Ascending aorta (tissue), 2 donors: ENCODE measurements at regions not wholly inside any gene's neighbourhood (a gene's known extent, or its start where the extent isn't known, plus 50 kb on each side); places are given as distances from the start of the nearest gene placed in this dataset.

Experiments used
- DNase-seq, 2 donors: peaks; one replicate each; pipeline ENCODE4 v3.0.0-alpha.2; 2019; ENCODE audit warnings: low spot score in 2 of 2
- H3K27ac ChIP-seq, 2 donors: fragments of 200-600 bp; sonication (generic); one replicate each; pipeline ENCODE4 v1.5.1; 2016 to 2017; ENCODE audit warnings: mild to moderate bottlenecking in 1 of 2
- H3K27me3 ChIP-seq: fragments of 200-600 bp; sonication (generic); one replicate; pipeline ENCODE4 v1.5.1; 2017
- H3K36me3 ChIP-seq, 2 donors: fragments of 200-600 bp; sonication (generic); one replicate each; pipeline ENCODE4 v1.5.1; 2016
- H3K4me1 ChIP-seq, 2 donors: fragments of 200-600 bp; sonication (generic); one replicate each; pipeline ENCODE4 v1.5.1; 2016 to 2017; ENCODE audit warnings: mild to moderate bottlenecking in 1 of 2
- H3K4me3 ChIP-seq, 2 donors: fragments of 200-600 bp; sonication (generic); one replicate each; pipeline ENCODE4 v1.5.1; 2016 to 2017; ENCODE audit warnings: mild to moderate bottlenecking in 1 of 2
- H3K9me3 ChIP-seq, 2 donors: fragments of 200-600 bp; sonication (generic); one replicate each; pipeline ENCODE4 v1.5.1; 2016
- CTCF ChIP-seq, 3 experiments: fragments of 200-600 bp in 2 of 3; fragments of 450-650 bp in 1 of 3; sonication (generic) in 2 of 3; IDR thresholded peaks; one replicate each; pipeline ENCODE4 v1.5.1; 2016 to 2019; ENCODE audit warnings: antibody characterized with exemption in 3 of 3, mild to moderate bottlenecking in 1 of 3, moderate library complexity in 1 of 3
- intact Hi-C: fragments of 100-400 bp; cut with DNase I; formaldehyde crosslinking; loops from one replicate; pipeline ENCODE4 v1.15.1; 2023

GRCh38 chr7:41319581-41319980, 383.3 kb downstream of the INHBA start:
- no peak overlapping the region for H3K27ac ChIP-seq
- H3K4me1 ChIP-seq, result no peaks in the 10 kb centered on the region
- no peaks in the 10 kb centered on the region for H3K9me3 ChIP-seq
- no peaks in the 10 kb centered on the region for H3K36me3 ChIP-seq
- H3K27me3 ChIP-seq, result no peaks in the 10 kb centered on the region
- no peak for DNase-seq
- H3K4me3 ChIP-seq, result no peak overlapping the region
- intact Hi-C loops, result no loop called here
- TF ChIP-seq CTCF (IDR thresholded peaks at IDR 0.05), result no peak

GRCh38 chr7:41316410-41316809, 386.5 kb downstream of the INHBA start:
- no peak overlapping the region for H3K4me3 ChIP-seq
- no peaks in the 10 kb centered on the region for H3K9me3 ChIP-seq
- H3K36me3 ChIP-seq, result no peaks in the 10 kb centered on the region
- no peaks in the 10 kb centered on the region for H3K4me1 ChIP-seq
- no peak overlapping the region for H3K27ac ChIP-seq
- no peak for TF ChIP-seq CTCF (IDR thresholded peaks at IDR 0.05)
- intact Hi-C loops, result no loop called here
- no peak for DNase-seq
- H3K27me3 ChIP-seq, result no peaks in the 10 kb centered on the region

- intact Hi-C loops, result no loop called here
- H3K9me3 ChIP-seq, result no peaks in the 10 kb centered on the region
- no peaks in the 10 kb centered on the region for H3K36me3 ChIP-seq
- no peaks in the 10 kb centered on the region for H3K27me3 ChIP-seq
- H3K27ac ChIP-seq, result no peak overlapping the region
- no peak overlapping the region for H3K4me3 ChIP-seq
- H3K4me1 ChIP-seq, result no peaks in the 10 kb centered on the region
- no peak for TF ChIP-seq CTCF (IDR thresholded peaks at IDR 0.05)
- no peak for DNase-seq
Observed at GRCh38 chr7:41315764-41316163, 387.1 kb downstream of the INHBA start.

GRCh38 chr7:41313171-41313570, 389.7 kb downstream of the INHBA start:
- no peaks in the 10 kb centered on the region for H3K4me1 ChIP-seq
- H3K36me3 ChIP-seq, result no peaks in the 10 kb centered on the region
- H3K4me3 ChIP-seq, result no peak overlapping the region
- H3K27me3 ChIP-seq, result no peaks in the 10 kb centered on the region
- no peak for DNase-seq
- no peak for TF ChIP-seq CTCF (IDR thresholded peaks at IDR 0.05)
- intact Hi-C loops, result no loop called here
- H3K9me3 ChIP-seq, result no peaks in the 10 kb centered on the region
- H3K27ac ChIP-seq, result no peak overlapping the region

GRCh38 chr7:41312235-41312634, 390.7 kb downstream of the INHBA start:
- H3K4me1 ChIP-seq, result no peaks in the 10 kb centered on the region
- no peak for TF ChIP-seq CTCF (IDR thresholded peaks at IDR 0.05)
- intact Hi-C loops, result no loop called here

GRCh38 chr7:41311301-41311700, 391.6 kb downstream of the INHBA start:
- Histone ChIP-seq H3K9me3 (no peaks in the 10 kb centered on the region), H3K4me1 (no peaks in the 10 kb centered on the region), H3K4me3 (no peak overlapping the region), H3K27ac (no peak overlapping the region), H3K36me3 (no peaks in the 10 kb centered on the region), H3K27me3 (no peaks in the 10 kb centered on the region)
- intact Hi-C loops, result no loop called here
- no peak for TF ChIP-seq CTCF (IDR thresholded peaks at IDR 0.05)
- DNase-seq, result no peak

More at GRCh38 chr7:41312235-41312634, 390.7 kb downstream of the INHBA start:
- Histone ChIP-seq H3K36me3 (no peaks in the 10 kb centered on the region), H3K4me3 (no peak overlapping the region), H3K27me3 (no peaks in the 10 kb centered on the region), H3K9me3 (no peaks in the 10 kb centered on the region), H3K27ac (no peak overlapping the region)
- DNase-seq, result no peak
